HUES48 (cell line): ENCODE measurements at regions not wholly inside any gene's neighbourhood (a gene's known extent, or its start where the extent isn't known, plus 50 kb on each side); places are given as distances from the start of the nearest gene placed in this dataset.
A peak's percentile ranks its signal among the peaks of the same experiment; 100 is the strongest.

Source experiments
- H3K27ac ChIP-seq: one replicate; pipeline ENCODE4 v1.7.0; 2013; ENCODE audit warnings: low read depth, low read length, inconsistent platforms
- H3K27me3 ChIP-seq: 2 replicates; pipeline ENCODE4 v1.6.1; 2013; ENCODE audit warnings: mild to moderate bottlenecking, low read length; ENCODE audit not compliant: control insufficient read depth, insufficient read depth
- H3K36me3 ChIP-seq: 2 replicates; pipeline ENCODE4 v1.6.1; 2013; ENCODE audit warnings: low read length; ENCODE audit not compliant: control insufficient read depth, insufficient read depth
- H3K4me1 ChIP-seq: 2 replicates; pipeline ENCODE4 v1.6.1; 2013; ENCODE audit warnings: mild to moderate bottlenecking, low read length; ENCODE audit not compliant: control insufficient read depth, insufficient read depth
- H3K4me3 ChIP-seq: 2 replicates; pipeline ENCODE4 v1.5.1; 2013; ENCODE audit warnings: mild to moderate bottlenecking, low read depth, low read length
- H3K9ac ChIP-seq: 2 replicates; pipeline ENCODE4 v1.6.1; 2013; ENCODE audit warnings: mild to moderate bottlenecking, low read depth, low read length, moderate library complexity
- H3K9me3 ChIP-seq: 2 replicates; pipeline ENCODE4 v1.6.1; 2013; ENCODE audit warnings: low read length; ENCODE audit not compliant: control insufficient read depth, insufficient read depth

GRCh38 chr1:37258068-37258467, 216.3 kb upstream of the ZC3H12A start:
- Histone ChIP-seq H3K9ac (no peak overlapping the region), H3K4me1 (peaks cover 19% of the 10 kb centered on the region; the same call in 1 of the 2 replicates), H3K36me3 (no peaks in the 10 kb centered on the region), H3K9me3 (no peaks in the 10 kb centered on the region), H3K4me3 (no peak overlapping the region), H3K27me3 (peaks cover 7% of the 10 kb centered on the region; the same call in 1 of the 2 replicates), H3K27ac (no peak overlapping the region)

- Histone ChIP-seq H3K9ac (no peak overlapping the region), H3K4me3 (no peak overlapping the region), H3K36me3 (no peaks in the 10 kb centered on the region), H3K27me3 (peaks cover 7% of the 10 kb centered on the region; the same call in 1 of the 2 replicates), H3K27ac (no peak overlapping the region), H3K4me1 (peaks cover 19% of the 10 kb centered on the region; the same call in 1 of the 2 replicates), H3K9me3 (no peaks in the 10 kb centered on the region)
Observed at GRCh38 chr1:37259019-37259418, 215.4 kb upstream of the ZC3H12A start.

GRCh38 chr1:37261129-37261528, 213.3 kb upstream of the ZC3H12A start:
- Histone ChIP-seq H3K4me3 (no peak overlapping the region), H3K9ac (no peak overlapping the region), H3K27me3 (no peaks in the 10 kb centered on the region; the same call in 1 of the 2 replicates), H3K36me3 (no peaks in the 10 kb centered on the region), H3K4me1 (peaks cover 8% of the 10 kb centered on the region; the same call in 1 of the 2 replicates), H3K27ac (no peak overlapping the region), H3K9me3 (no peaks in the 10 kb centered on the region)

GRCh38 chr1:37262439-37263170, 211.8 kb upstream of the ZC3H12A start:
- H3K4me1 ChIP-seq = peaks cover 13% of the 10 kb centered on the region; the same call in 1 of the 2 replicates
- no peaks in the 10 kb centered on the region for H3K36me3 ChIP-seq
- no peaks in the 10 kb centered on the region for H3K9me3 ChIP-seq
- H3K27me3 ChIP-seq = no peaks in the 10 kb centered on the region; the same call in 1 of the 2 replicates
- H3K4me3 ChIP-seq = no peak overlapping the region
- no peak overlapping the region for H3K9ac ChIP-seq
- H3K27ac ChIP-seq = no peak overlapping the region

GRCh38 chr1:37265156-37265555, 209.2 kb upstream of the ZC3H12A start:
- Histone ChIP-seq H3K27ac (no peak overlapping the region), H3K4me3 (no peak overlapping the region), H3K9ac (no peak overlapping the region), H3K9me3 (no peaks in the 10 kb centered on the region), H3K36me3 (no peaks in the 10 kb centered on the region), H3K4me1 (peaks cover 8% of the 10 kb centered on the region; the same call in 1 of the 2 replicates), H3K27me3 (no peaks in the 10 kb centered on the region)

GRCh38 chr1:37265786-37266667, 208.4 kb upstream of the ZC3H12A start:
- Histone ChIP-seq H3K9ac (no peak overlapping the region), H3K9me3 (no peaks in the 10 kb centered on the region), H3K4me3 (no peak overlapping the region), H3K4me1 (peaks cover 8% of the 10 kb centered on the region; the same call in 1 of the 2 replicates), H3K36me3 (no peaks in the 10 kb centered on the region), H3K27ac (no peak overlapping the region), H3K27me3 (no peaks in the 10 kb centered on the region)

- Histone ChIP-seq H3K27ac (peak overlapping the region; percentile 17), H3K4me1 (peaks cover 8% of the 10 kb centered on the region; the same call in 1 of the 2 replicates), H3K9ac (no peak overlapping the region), H3K4me3 (no peak overlapping the region), H3K36me3 (no peaks in the 10 kb centered on the region), H3K9me3 (no peaks in the 10 kb centered on the region), H3K27me3 (no peaks in the 10 kb centered on the region)
Observed at GRCh38 chr1:37267111-37267835, 207.1 kb upstream of the ZC3H12A start.

GRCh38 chr1:37270639-37271038, 203.7 kb upstream of the ZC3H12A start:
- Histone ChIP-seq H3K27me3 (no peaks in the 10 kb centered on the region), H3K9me3 (no peaks in the 10 kb centered on the region), H3K27ac (no peak overlapping the region), H3K4me1 (peaks cover 27% of the 10 kb centered on the region), H3K4me3 (no peak overlapping the region), H3K36me3 (no peaks in the 10 kb centered on the region), H3K9ac (no peak overlapping the region)

GRCh38 chr1:37272626-37273025, 201.8 kb upstream of the ZC3H12A start:
- no peak overlapping the region for H3K9ac ChIP-seq
- H3K4me1 ChIP-seq = peaks cover 19% of the 10 kb centered on the region
- H3K4me3 ChIP-seq = no peak overlapping the region
- H3K27me3 ChIP-seq = no peaks in the 10 kb centered on the region
- H3K27ac ChIP-seq = no peak overlapping the region
- H3K36me3 ChIP-seq = no peaks in the 10 kb centered on the region
- no peaks in the 10 kb centered on the region for H3K9me3 ChIP-seq

- H3K4me3 ChIP-seq = no peak overlapping the region
- peaks cover 19% of the 10 kb centered on the region for H3K4me1 ChIP-seq
- H3K27ac ChIP-seq = no peak overlapping the region
- H3K9me3 ChIP-seq = no peaks in the 10 kb centered on the region
- H3K36me3 ChIP-seq = no peaks in the 10 kb centered on the region
- no peaks in the 10 kb centered on the region for H3K27me3 ChIP-seq
- no peak overlapping the region for H3K9ac ChIP-seq
Observed at GRCh38 chr1:37274486-37274885, 199.9 kb upstream of the ZC3H12A start.
